PFSK-1 (cell line): ENCODE measurements at regions not wholly inside any gene's neighbourhood (a gene's known extent, or its start where the extent isn't known, plus 50 kb on each side); places are given as distances from the start of the nearest gene placed in this dataset.

Experiments used
- FOXP2 ChIP-seq: optimal IDR thresholded peaks from 2 replicates; pipeline ENCODE3; 2011; ENCODE audit warnings: borderline replicate concordance, control low read depth, inconsistent platforms; ENCODE audit not compliant: insufficient read depth; ENCODE audit errors: extremely low read length, extremely low read depth
- POLR2AphosphoS5 ChIP-seq: IDR thresholded peaks from 2 replicates; pipeline ENCODE4 v1.6.1; 2012; ENCODE audit warnings: low read depth, mild to moderate bottlenecking, control low read depth, low read length, moderate library complexity
- REST ChIP-seq, 2 experiments: IDR thresholded peaks; 2 replicates each; pipeline versions ENCODE4 v1.6.1 to v1.8.0; 2011 to 2012; ENCODE audit warnings: low read depth in 2 of 2, low read length in 2 of 2, control low read depth in 1 of 2, inconsistent platforms in 1 of 2, mild to moderate bottlenecking in 1 of 2, moderate library complexity in 1 of 2; ENCODE audit not compliant: insufficient read depth in 1 of 2
- SIN3A ChIP-seq: IDR thresholded peaks from 2 replicates; pipeline ENCODE4 v1.6.1; 2012; ENCODE audit warnings: mild to moderate bottlenecking, low read length, moderate library complexity, borderline replicate concordance; ENCODE audit not compliant: insufficient read depth
- TAF1 ChIP-seq: IDR thresholded peaks from 2 replicates; pipeline ENCODE4 v1.6.1; 2012; ENCODE audit warnings: low read length, control low read depth, borderline replicate concordance; ENCODE audit not compliant: insufficient read depth

- no peak for TF ChIP-seq FOXP2
- no peak for TF ChIP-seq REST (IDR thresholded peaks at IDR 0.05; ENCODE audit: insufficient read depth in 1 of 2, low read depth in 2 of 2, low read length in 2 of 2)
- TF ChIP-seq SIN3A = no peak
- no peak for TF ChIP-seq TAF1
- TF ChIP-seq POLR2AphosphoS5 = no peak
Observed at GRCh38 chr2:62409442-62409841, 96.6 kb downstream of the TMEM17 start.

- TF ChIP-seq POLR2AphosphoS5 = no peak
- no peak for TF ChIP-seq REST (IDR thresholded peaks at IDR 0.05; ENCODE audit: insufficient read depth in 1 of 2, low read depth in 2 of 2, low read length in 2 of 2)
- no peak for TF ChIP-seq SIN3A
- TF ChIP-seq TAF1 = no peak
- no peak for TF ChIP-seq FOXP2
Observed at GRCh38 chr2:62408241-62408677, 97.7 kb downstream of the TMEM17 start.

- no peak for TF ChIP-seq SIN3A
- no peak for TF ChIP-seq POLR2AphosphoS5
- TF ChIP-seq FOXP2 = no peak
- no peak for TF ChIP-seq REST (IDR thresholded peaks at IDR 0.05; ENCODE audit: insufficient read depth in 1 of 2, low read depth in 2 of 2, low read length in 2 of 2)
- no peak for TF ChIP-seq TAF1
Observed at GRCh38 chr2:62407838-62408237, 98.2 kb downstream of the TMEM17 start.

- TF ChIP-seq FOXP2 = no peak
Observed at GRCh38 chr2:62407401-62407800, 98.6 kb downstream of the TMEM17 start.

GRCh38 chr2:62406573-62407043 lies 99.4 kb downstream of the TMEM17 start:
- no peak for TF ChIP-seq TAF1
- no peak for TF ChIP-seq POLR2AphosphoS5
- TF ChIP-seq REST (IDR thresholded peaks at IDR 0.05; ENCODE audit: insufficient read depth in 1 of 2, low read depth in 2 of 2, low read length in 2 of 2) = no peak
- TF ChIP-seq FOXP2 = no peak
- no peak for TF ChIP-seq SIN3A

- no peak for TF ChIP-seq TAF1
- TF ChIP-seq REST (IDR thresholded peaks at IDR 0.05; ENCODE audit: insufficient read depth in 1 of 2, low read depth in 2 of 2, low read length in 2 of 2) = no peak
- TF ChIP-seq FOXP2 = no peak
- no peak for TF ChIP-seq SIN3A
- TF ChIP-seq POLR2AphosphoS5 = no peak
Observed at GRCh38 chr2:62404913-62405312, 101.1 kb downstream of the TMEM17 start.
